Lower leg skin (tissue), 3 donors: ENCODE measurements at regions not wholly inside any gene's neighbourhood (a gene's known extent, or its start where the extent isn't known, plus 50 kb on each side); places are given as distances from the start of the nearest gene placed in this dataset.

Source experiments
- CTCF ChIP-seq, 3 donors: fragments of 450-650 bp; IDR thresholded peaks; one replicate each; pipeline ENCODE4 v1.5.1; 2016; ENCODE audit warnings: antibody characterized with exemption in 3 of 3, mild to moderate bottlenecking in 3 of 3, moderate library complexity in 2 of 3
- POLR2A ChIP-seq, 2 donors: fragments of 450-650 bp; IDR thresholded peaks; one replicate each; pipeline ENCODE4 v1.6.1; 2016 to 2017; ENCODE audit warnings: antibody characterized with exemption in 2 of 2, mild to moderate bottlenecking in 1 of 2, moderate library complexity in 1 of 2

GRCh38 chr2:172300851-172301250 is 126.5 kb upstream of the ITGA6 start:
- TF ChIP-seq CTCF (IDR thresholded peaks at IDR 0.05) (no peak), POLR2A (IDR thresholded peaks at IDR 0.05) (no peak)
